Germinal center (tissue), 1 donor: ENCODE measurements at regions not wholly inside any gene's neighbourhood (a gene's known extent, or its start where the extent isn't known, plus 50 kb on each side); places are given as distances from the start of the nearest gene placed in this dataset.

Source experiments
- DNase-seq: peaks from one replicate; pipeline ENCODE4 v3.0.0; 2012; ENCODE audit warnings: mixed read lengths, low spot score

GRCh38 chr4:151611960-151612359, 148.8 kb downstream of the GATB start:
- no peak for DNase-seq

- no peak for DNase-seq
Measured at GRCh38 chr4:151613290-151613689, 147.5 kb downstream of the GATB start.

- DNase-seq = no peak
Measured at GRCh38 chr4:151614561-151614960, 146.2 kb downstream of the GATB start.

GRCh38 chr4:151618858-151619257, 141.9 kb downstream of the GATB start:
- DNase-seq = no peak

GRCh38 chr4:151620066-151620465, 140.7 kb downstream of the GATB start:
- no peak for DNase-seq
